ENCODE measurements at regions not wholly inside any gene's neighbourhood (a gene's known extent, or its start where the extent isn't known, plus 50 kb on each side); places are given as distances from the start of the nearest gene placed in this dataset.
"Not testable (repeated sequence)": the region's sequence is repeated elsewhere in the genome, so short reads cannot be mapped to it uniquely, and the experiment has no call there.

- not testable (repeated sequence) for DNase-seq (ENCODE audit: low spot score)
Measured at GRCh38 chr14:87240319-87240718, 752.7 kb downstream of the GALC start.

GRCh38 chr14:87233806-87234384 lies 759.1 kb downstream of the GALC start:
- DNase-seq (ENCODE audit: low spot score), result no peak

GRCh38 chr14:87233266-87233665 lies 759.7 kb downstream of the GALC start:
- DNase-seq (ENCODE audit: low spot score), result no peak

- DNase-seq (ENCODE audit: low spot score), result no peak
Measured at GRCh38 chr14:87231336-87232026, 761.5 kb downstream of the GALC start.

GRCh38 chr14:87230726-87231125 lies 762.3 kb downstream of the GALC start:
- DNase-seq (ENCODE audit: low spot score), result no peak

GRCh38 chr14:87229131-87229530 lies 763.9 kb downstream of the GALC start:
- DNase-seq (ENCODE audit: low spot score), result no peak

GRCh38 chr14:87217023-87217422 lies 776.0 kb downstream of the GALC start:
- DNase-seq (ENCODE audit: low spot score), result no peak

GRCh38 chr14:87214558-87214957 lies 778.4 kb downstream of the GALC start:
- no peak for DNase-seq (ENCODE audit: low spot score)

GRCh38 chr14:87207756-87208155 lies 785.2 kb downstream of the GALC start:
- no peak for DNase-seq (ENCODE audit: low spot score)

GRCh38 chr14:87205811-87206210 lies 787.2 kb downstream of the GALC start:
- no peak for DNase-seq (ENCODE audit: low spot score)

GRCh38 chr14:87203346-87203745 lies 789.6 kb downstream of the GALC start:
- no peak for DNase-seq (ENCODE audit: low spot score)

- DNase-seq (ENCODE audit: low spot score), result no peak
Measured at GRCh38 chr14:87199381-87199780, 793.6 kb downstream of the GALC start.

- DNase-seq (ENCODE audit: low spot score), result no peak
Measured at GRCh38 chr14:87196436-87196835, 796.5 kb downstream of the GALC start.

- no peak for DNase-seq (ENCODE audit: low spot score)
Measured at GRCh38 chr14:87187786-87188185, 805.2 kb downstream of the GALC start.

GRCh38 chr14:87186737-87187136 lies 806.2 kb downstream of the GALC start:
- no peak for DNase-seq (ENCODE audit: low spot score)

GRCh38 chr14:87185961-87186560 lies 806.9 kb downstream of the GALC start:
- no peak for DNase-seq (ENCODE audit: low spot score)

GRCh38 chr14:87184180-87184579 lies 808.8 kb downstream of the GALC start:
- DNase-seq (ENCODE audit: low spot score), result no peak

- DNase-seq (ENCODE audit: low spot score), result no peak
Measured at GRCh38 chr14:87181288-87181687, 811.7 kb downstream of the GALC start.

- no peak for DNase-seq (ENCODE audit: low spot score)
Measured at GRCh38 chr14:87179936-87180335, 813.0 kb downstream of the GALC start.

GRCh38 chr14:87178277-87178676 lies 814.7 kb downstream of the GALC start:
- DNase-seq (ENCODE audit: low spot score), result no peak

GRCh38 chr14:87175175-87175574 lies 817.8 kb downstream of the GALC start:
- DNase-seq (ENCODE audit: low spot score), result no peak

GRCh38 chr14:87171141-87171540 lies 821.8 kb downstream of the GALC start:
- DNase-seq (ENCODE audit: low spot score), result no peak

GRCh38 chr14:87170179-87170578 lies 822.8 kb downstream of the GALC start:
- no peak for DNase-seq (ENCODE audit: low spot score)

GRCh38 chr14:87169362-87169761 lies 823.6 kb downstream of the GALC start:
- DNase-seq (ENCODE audit: low spot score), result no peak

Measured in HuH-7 (cell line).